ENCODE measurements at regions not wholly inside any gene's neighbourhood (a gene's known extent, or its start where the extent isn't known, plus 50 kb on each side); places are given as distances from the start of the nearest gene placed in this dataset.

GRCh38 chr7:13524076-13524475 is 465.4 kb downstream of the ETV1 start:
- no peak for DNase-seq
- TF ChIP-seq EP300 (IDR thresholded peaks at IDR 0.05) (no peak), POLR2A (IDR thresholded peaks at IDR 0.05) (no peak), POLR2AphosphoS5 (IDR thresholded peaks at IDR 0.05) (no peak), CTCF (IDR thresholded peaks at IDR 0.05) (no peak)
- no peaks in the 10 kb centered on the region for H3K36me3 ChIP-seq
- intact Hi-C loops (cut with DNase I): no loop called here
- no peaks in the 10 kb centered on the region for H3K27me3 ChIP-seq
- H3K4me3 ChIP-seq: no peak overlapping the region
- H3K9me3 ChIP-seq: no peaks in the 10 kb centered on the region
- H3K4me1 ChIP-seq: no peaks in the 10 kb centered on the region
- no peak overlapping the region for H3K27ac ChIP-seq

GRCh38 chr7:13532028-13532753 is 457.3 kb downstream of the ETV1 start:
- WGBS, 2 donors: 31 to 50% methylated on average over 5 of the region's 5 CpGs

GRCh38 chr7:13538669-13539068 is 450.8 kb downstream of the ETV1 start:
- TF ChIP-seq POLR2AphosphoS5 (IDR thresholded peaks at IDR 0.05) (no peak), EP300 (IDR thresholded peaks at IDR 0.05) (no peak), CTCF (IDR thresholded peaks at IDR 0.05) (no peak), POLR2A (IDR thresholded peaks at IDR 0.05) (no peak)
- H3K36me3 ChIP-seq: no peaks in the 10 kb centered on the region
- WGBS, 2 donors: 85 to 91% methylated on average over 6 of the region's 6 CpGs
- H3K27me3 ChIP-seq: no peaks in the 10 kb centered on the region
- intact Hi-C loops (cut with DNase I): no loop called here
- H3K4me1 ChIP-seq: no peaks in the 10 kb centered on the region
- no peak overlapping the region for H3K27ac ChIP-seq
- H3K4me3 ChIP-seq: no peak overlapping the region
- H3K9me3 ChIP-seq: no peaks in the 10 kb centered on the region
- DNase-seq: no peak

More at GRCh38 chr7:13532028-13532753, 457.3 kb downstream of the ETV1 start:
- no peaks in the 10 kb centered on the region for H3K9me3 ChIP-seq
- no peaks in the 10 kb centered on the region for H3K27me3 ChIP-seq
- no peaks in the 10 kb centered on the region for H3K4me1 ChIP-seq
- no peaks in the 10 kb centered on the region for H3K36me3 ChIP-seq
- no peak overlapping the region for H3K4me3 ChIP-seq
- TF ChIP-seq EP300 (IDR thresholded peaks at IDR 0.05) (no peak), CTCF (IDR thresholded peaks at IDR 0.05) (no peak), POLR2AphosphoS5 (IDR thresholded peaks at IDR 0.05) (no peak), POLR2A (IDR thresholded peaks at IDR 0.05) (no peak)
- no peak overlapping the region for H3K27ac ChIP-seq
- intact Hi-C loops (cut with DNase I): no loop called here
- DNase-seq: no peak

- Histone ChIP-seq H3K27ac (no peak overlapping the region), H3K27me3 (no peaks in the 10 kb centered on the region), H3K4me1 (no peaks in the 10 kb centered on the region), H3K36me3 (no peaks in the 10 kb centered on the region), H3K4me3 (no peak overlapping the region), H3K9me3 (no peaks in the 10 kb centered on the region)
- no peak for TF ChIP-seq EP300 (IDR thresholded peaks at IDR 0.05)
- TF ChIP-seq POLR2AphosphoS5 (IDR thresholded peaks at IDR 0.05): no peak
- no peak for TF ChIP-seq CTCF (IDR thresholded peaks at IDR 0.05)
- no peak for TF ChIP-seq POLR2A (IDR thresholded peaks at IDR 0.05)
- no peak for DNase-seq
- 70 to 88% methylated on average over 1 of the region's 1 CpG for WGBS, 2 donors
- intact Hi-C loops (cut with DNase I): no loop called here
These were observed 449.0 kb downstream of the ETV1 start for GRCh38 chr7:13540429-13540828.

DNA sequence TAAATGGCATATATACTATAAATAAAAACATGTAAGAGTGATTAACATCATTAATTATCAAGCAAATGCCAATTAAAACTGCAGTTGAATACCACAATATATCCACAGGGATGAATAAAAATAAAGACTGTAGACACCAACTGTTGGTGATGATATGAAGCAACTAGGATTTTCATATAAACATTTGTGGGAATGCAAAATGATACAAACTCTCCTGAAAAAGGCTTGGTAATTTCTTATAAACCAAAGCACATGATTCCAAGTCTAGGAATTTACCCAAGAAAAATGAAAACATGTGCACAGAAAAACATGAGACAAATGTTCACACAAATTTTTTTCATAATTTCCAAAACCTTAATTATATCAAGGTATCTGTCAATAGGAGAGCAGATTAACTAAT is 448.1 kb downstream of the ETV1 start:
- Histone ChIP-seq H3K27ac (no peak overlapping the region), H3K9me3 (no peaks in the 10 kb centered on the region), H3K27me3 (no peaks in the 10 kb centered on the region), H3K4me3 (no peak overlapping the region), H3K36me3 (no peaks in the 10 kb centered on the region), H3K4me1 (no peaks in the 10 kb centered on the region)
- TF ChIP-seq POLR2A (IDR thresholded peaks at IDR 0.05) (no peak), POLR2AphosphoS5 (IDR thresholded peaks at IDR 0.05) (no peak), EP300 (IDR thresholded peaks at IDR 0.05) (no peak)
- intact Hi-C loops (cut with DNase I): no loop called here
- DNase-seq: no peak

Data from sigmoid colon (tissue), 6 donors.